ENCODE measurements at regions not wholly inside any gene's neighbourhood (a gene's known extent, or its start where the extent isn't known, plus 50 kb on each side); places are given as distances from the start of the nearest gene placed in this dataset.

GRCh38 chr10:28060031-28060607 is 61.2 kb upstream of the ODAD2 start:
- H3K27me3 Mint-ChIP-seq (ENCODE audit: low read depth), result no peaks in the 10 kb centered on the region
- ATAC-seq (replicated peaks in 1 of 2), result no peak
- peaks cover 0 to 1% of the 10 kb centered on the region in 2 donors for H3K9me3 Mint-ChIP-seq
- peaks cover 6 to 11% of the 10 kb centered on the region in 2 donors for H3K36me3 Mint-ChIP-seq (ENCODE audit: insufficient read depth in 2 of 2)
- no peak for DNase-seq
- H3K4me3 Mint-ChIP-seq, result no peak overlapping the region
- H3K4me1 Mint-ChIP-seq (ENCODE audit: low read depth), result no peaks in the 10 kb centered on the region
- no peak overlapping the region for H3K27ac Mint-ChIP-seq

- no peaks in the 10 kb centered on the region for H3K4me1 Mint-ChIP-seq (ENCODE audit: low read depth)
- no peak overlapping the region for H3K27ac Mint-ChIP-seq
- no peak for DNase-seq
- peaks cover 0 to 1% of the 10 kb centered on the region in 2 donors for H3K9me3 Mint-ChIP-seq
- no peaks in the 10 kb centered on the region for H3K27me3 Mint-ChIP-seq (ENCODE audit: low read depth)
- H3K4me3 Mint-ChIP-seq, result no peak overlapping the region
- peaks cover 6 to 14% of the 10 kb centered on the region in 2 donors for H3K36me3 Mint-ChIP-seq (ENCODE audit: insufficient read depth in 2 of 2)
- ATAC-seq (replicated peaks in 1 of 2), result no peak
Measured at GRCh38 chr10:28058746-28059145, 59.9 kb upstream of the ODAD2 start.

GRCh38 chr10:28054228-28054860 is 55.5 kb upstream of the ODAD2 start:
- H3K4me3 Mint-ChIP-seq, result no peak overlapping the region
- H3K27me3 Mint-ChIP-seq (ENCODE audit: low read depth), result no peaks in the 10 kb centered on the region
- no peak overlapping the region for H3K27ac Mint-ChIP-seq
- no peak for ATAC-seq (replicated peaks in 1 of 2)
- peaks cover 6 to 14% of the 10 kb centered on the region in 2 donors for H3K36me3 Mint-ChIP-seq (ENCODE audit: insufficient read depth in 2 of 2)
- H3K4me1 Mint-ChIP-seq (ENCODE audit: low read depth), result no peaks in the 10 kb centered on the region
- no peak for DNase-seq
- H3K9me3 Mint-ChIP-seq, result peaks cover 0 to 1% of the 10 kb centered on the region in 2 donors

GRCh38 chr10:28049286-28049685 is 50.4 kb upstream of the ODAD2 start:
- Mint-ChIP-seq H3K27ac (no peak overlapping the region), H3K27me3 (ENCODE audit: low read depth) (no peaks in the 10 kb centered on the region), H3K36me3 (ENCODE audit: insufficient read depth in 2 of 2) (no peaks in the 10 kb centered on the region), H3K4me1 (ENCODE audit: low read depth) (no peaks in the 10 kb centered on the region), H3K4me3 (no peak overlapping the region), H3K9me3 (peaks cover 0 to 2% of the 10 kb centered on the region in 2 donors)
- ATAC-seq (replicated peaks in 1 of 2) (no peak), DNase-seq (no peak)
